Nephron progenitor cell (in vitro differentiated cells): ENCODE measurements at regions not wholly inside any gene's neighbourhood (a gene's known extent, or its start where the extent isn't known, plus 50 kb on each side); places are given as distances from the start of the nearest gene placed in this dataset.
A peak's percentile ranks its signal among the peaks of the same experiment; 100 is the strongest.

Experiments
- DNase-seq: peaks from one replicate; pipeline ENCODE4 v3.0.0; 2021
- H3K27ac Mint-ChIP-seq: 2 replicates; pipeline ENCODE4 v1.8.0; 2021; ENCODE audit warnings: mild to moderate bottlenecking, moderate library complexity, mixed read lengths
- H3K27me3 Mint-ChIP-seq: 2 replicates; pipeline ENCODE4 v1.8.0; 2021; ENCODE audit warnings: mild to moderate bottlenecking, low read depth, mixed read lengths; ENCODE audit not compliant: poor library complexity
- H3K36me3 Mint-ChIP-seq: 2 replicates; pipeline ENCODE4 v1.8.0; 2021; ENCODE audit warnings: low read depth, mixed read lengths
- H3K4me1 Mint-ChIP-seq: 2 replicates; pipeline ENCODE4 v1.8.0; 2021; ENCODE audit warnings: mixed read lengths
- H3K4me3 Mint-ChIP-seq: 2 replicates; pipeline ENCODE4 v1.8.0; 2021; ENCODE audit warnings: mild to moderate bottlenecking, moderate library complexity, mixed read lengths
- H3K9me3 Mint-ChIP-seq: 2 replicates; pipeline ENCODE4 v1.8.0; 2021; ENCODE audit warnings: mild to moderate bottlenecking, moderate library complexity, mixed read lengths
- TF ChIP-seq, protein P1 (sequence below): fragments of 200-600 bp; sonication (generic); IDR thresholded peaks from 2 replicates; pipeline ENCODE4 v1.5.0; 2021; ENCODE audit warnings: antibody characterized with exemption

DNA sequence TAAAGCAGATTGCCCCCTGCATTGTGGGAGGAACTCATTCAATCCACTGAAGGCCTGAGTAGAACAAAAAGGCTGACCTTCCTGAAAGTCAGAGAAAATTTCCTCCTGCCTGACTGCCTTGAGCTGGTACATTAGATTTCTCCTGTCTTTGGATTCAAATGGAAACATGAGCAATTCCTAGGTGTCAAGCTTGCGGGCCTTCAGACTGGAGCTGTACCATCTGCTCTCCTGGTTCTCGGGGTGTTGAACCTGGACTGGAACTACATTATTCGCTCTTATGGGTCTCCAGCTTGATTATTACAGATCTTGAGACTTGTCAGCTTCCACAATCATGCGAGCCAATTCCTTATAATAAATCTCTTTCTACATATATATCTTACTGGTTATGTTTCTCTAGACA, 173.6 kb upstream of the STEAP4 start:
- Mint-ChIP-seq H3K27ac (no peak overlapping the region), H3K9me3 (no peaks in the 10 kb centered on the region), H3K36me3 (no peaks in the 10 kb centered on the region), H3K4me1 (peaks cover 12% of the 10 kb centered on the region), H3K4me3 (no peak overlapping the region), H3K27me3 (no peaks in the 10 kb centered on the region)
- DNase-seq, result no peak
- TF ChIP-seq, protein P1, sequence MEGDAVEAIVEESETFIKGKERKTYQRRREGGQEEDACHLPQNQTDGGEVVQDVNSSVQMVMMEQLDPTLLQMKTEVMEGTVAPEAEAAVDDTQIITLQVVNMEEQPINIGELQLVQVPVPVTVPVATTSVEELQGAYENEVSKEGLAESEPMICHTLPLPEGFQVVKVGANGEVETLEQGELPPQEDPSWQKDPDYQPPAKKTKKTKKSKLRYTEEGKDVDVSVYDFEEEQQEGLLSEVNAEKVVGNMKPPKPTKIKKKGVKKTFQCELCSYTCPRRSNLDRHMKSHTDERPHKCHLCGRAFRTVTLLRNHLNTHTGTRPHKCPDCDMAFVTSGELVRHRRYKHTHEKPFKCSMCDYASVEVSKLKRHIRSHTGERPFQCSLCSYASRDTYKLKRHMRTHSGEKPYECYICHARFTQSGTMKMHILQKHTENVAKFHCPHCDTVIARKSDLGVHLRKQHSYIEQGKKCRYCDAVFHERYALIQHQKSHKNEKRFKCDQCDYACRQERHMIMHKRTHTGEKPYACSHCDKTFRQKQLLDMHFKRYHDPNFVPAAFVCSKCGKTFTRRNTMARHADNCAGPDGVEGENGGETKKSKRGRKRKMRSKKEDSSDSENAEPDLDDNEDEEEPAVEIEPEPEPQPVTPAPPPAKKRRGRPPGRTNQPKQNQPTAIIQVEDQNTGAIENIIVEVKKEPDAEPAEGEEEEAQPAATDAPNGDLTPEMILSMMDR, result no peak

DNA sequence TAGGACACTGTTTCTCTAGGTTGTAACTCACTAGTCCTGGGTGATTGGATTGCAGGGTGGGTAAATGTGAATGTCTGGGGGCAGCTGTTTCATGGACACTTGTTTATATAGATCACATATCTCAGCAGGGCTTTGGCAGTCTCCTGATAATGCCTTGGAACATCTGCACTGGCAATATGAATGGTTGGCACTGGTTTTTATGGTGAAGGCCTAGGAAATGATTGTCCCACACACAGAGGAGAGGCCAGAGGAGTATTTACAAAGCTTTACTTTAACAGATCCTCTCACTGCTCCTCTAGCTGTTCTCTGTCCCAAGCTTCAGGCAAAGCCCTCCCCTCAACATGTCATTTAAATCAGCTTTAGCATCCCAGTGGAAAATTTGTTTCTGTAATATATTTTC, 171.3 kb upstream of the STEAP4 start:
- no peaks in the 10 kb centered on the region for H3K9me3 Mint-ChIP-seq
- no peak for DNase-seq
- H3K27me3 Mint-ChIP-seq, result no peaks in the 10 kb centered on the region
- H3K36me3 Mint-ChIP-seq, result no peaks in the 10 kb centered on the region
- TF ChIP-seq, protein P1, result no peak
- H3K27ac Mint-ChIP-seq, result peak overlapping the region; percentile 93
- H3K4me1 Mint-ChIP-seq, result peaks cover 12% of the 10 kb centered on the region
- H3K4me3 Mint-ChIP-seq, result no peak overlapping the region

GRCh38 chr7:88465600-88465999, 158.9 kb upstream of the STEAP4 start:
- peaks cover 7% of the 10 kb centered on the region for H3K4me1 Mint-ChIP-seq
- H3K4me3 Mint-ChIP-seq, result no peak overlapping the region
- H3K27me3 Mint-ChIP-seq, result peaks cover 3% of the 10 kb centered on the region
- H3K27ac Mint-ChIP-seq, result no peak overlapping the region
- DNase-seq, result no peak
- TF ChIP-seq, protein P1, result no peak
- no peaks in the 10 kb centered on the region for H3K9me3 Mint-ChIP-seq
- H3K36me3 Mint-ChIP-seq, result no peaks in the 10 kb centered on the region

- Mint-ChIP-seq H3K4me1 (peaks cover 7% of the 10 kb centered on the region), H3K9me3 (no peaks in the 10 kb centered on the region), H3K27me3 (peaks cover 3% of the 10 kb centered on the region), H3K27ac (no peak overlapping the region), H3K36me3 (no peaks in the 10 kb centered on the region), H3K4me3 (no peak overlapping the region)
- TF ChIP-seq, protein P1, result no peak
- no peak for DNase-seq
These were observed 156.1 kb upstream of the STEAP4 start for GRCh38 chr7:88462799-88463198.

- Mint-ChIP-seq H3K27ac (no peak overlapping the region), H3K4me3 (no peak overlapping the region), H3K4me1 (peaks cover 7% of the 10 kb centered on the region), H3K9me3 (no peaks in the 10 kb centered on the region), H3K36me3 (no peaks in the 10 kb centered on the region), H3K27me3 (peaks cover 3% of the 10 kb centered on the region)
- DNase-seq, result no peak
- TF ChIP-seq, protein P1, result no peak
These were observed 154.0 kb upstream of the STEAP4 start for GRCh38 chr7:88460650-88461049.

DNA sequence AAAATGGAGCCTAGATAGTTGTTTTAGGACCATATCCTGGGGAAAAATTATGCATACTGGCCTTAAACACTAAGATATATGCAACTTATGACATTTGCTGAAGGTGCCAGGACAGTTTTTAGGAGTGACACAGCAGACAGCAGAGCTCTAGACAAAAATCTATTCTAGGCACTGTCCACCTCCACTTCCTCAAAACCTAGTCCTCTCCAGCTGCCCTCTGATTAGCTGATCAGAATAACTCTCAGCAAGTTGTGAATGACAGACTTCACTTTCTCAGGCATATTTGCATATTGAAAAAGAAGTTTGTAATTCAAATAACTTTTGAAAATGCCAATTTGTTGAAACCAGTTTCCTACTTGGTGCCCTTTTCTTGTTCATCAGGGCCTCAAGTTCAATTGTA, 152.3 kb upstream of the STEAP4 start:
- peaks cover under 1% of the 10 kb centered on the region for H3K27me3 Mint-ChIP-seq
- no peak overlapping the region for H3K4me3 Mint-ChIP-seq
- H3K4me1 Mint-ChIP-seq, result peaks cover under 1% of the 10 kb centered on the region
- no peak for DNase-seq
- TF ChIP-seq, protein P1, result no peak
- H3K36me3 Mint-ChIP-seq, result no peaks in the 10 kb centered on the region
- H3K27ac Mint-ChIP-seq, result no peak overlapping the region
- H3K9me3 Mint-ChIP-seq, result no peaks in the 10 kb centered on the region
